Astrocyte (in vitro differentiated cells and primary cell): ENCODE measurements at regions not wholly inside any gene's neighbourhood (a gene's known extent, or its start where the extent isn't known, plus 50 kb on each side); places are given as distances from the start of the nearest gene placed in this dataset.

Source experiments
- EZH2 ChIP-seq: IDR thresholded peaks from 2 replicates; pipeline ENCODE4 v1.6.1; 2012; ENCODE audit warnings: mild to moderate bottlenecking, low read length, inconsistent platforms; ENCODE audit not compliant: insufficient read depth
- TF ChIP-seq, protein P1 (sequence below): IDR thresholded peaks from 2 replicates; pipeline ENCODE4 v1.5.1; 2011; ENCODE audit warnings: low read depth, mild to moderate bottlenecking, inconsistent platforms, low read length, moderate library complexity; ENCODE audit not compliant: insufficient read depth

DNA sequence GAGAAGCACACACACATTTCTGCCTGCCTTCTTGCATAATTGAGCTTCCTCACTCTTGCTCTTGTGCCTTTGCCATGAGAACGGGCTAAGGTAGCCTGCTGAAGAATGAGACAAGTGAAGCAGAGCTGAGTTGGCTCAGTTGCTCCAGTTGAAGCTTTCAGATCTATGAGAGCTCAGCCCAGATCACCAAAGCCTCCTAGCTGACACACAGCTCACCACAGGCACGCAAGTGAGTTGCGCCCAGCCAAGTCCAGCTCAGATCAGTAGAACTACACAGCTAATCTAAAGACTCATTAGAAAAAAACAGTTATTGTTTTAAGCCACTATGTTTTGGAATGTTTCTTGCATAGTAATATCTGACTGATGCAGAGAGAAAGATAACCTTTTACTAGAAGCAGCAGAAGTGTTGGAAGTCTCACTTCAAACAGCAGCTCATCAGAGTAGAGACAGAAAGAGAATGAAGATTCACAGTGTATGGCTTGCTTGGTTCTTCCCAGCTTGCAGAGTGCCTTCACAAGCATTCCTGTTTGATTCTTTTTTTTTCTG is 362.4 kb downstream of the MID1IP1 start:
- TF ChIP-seq, protein P1, sequence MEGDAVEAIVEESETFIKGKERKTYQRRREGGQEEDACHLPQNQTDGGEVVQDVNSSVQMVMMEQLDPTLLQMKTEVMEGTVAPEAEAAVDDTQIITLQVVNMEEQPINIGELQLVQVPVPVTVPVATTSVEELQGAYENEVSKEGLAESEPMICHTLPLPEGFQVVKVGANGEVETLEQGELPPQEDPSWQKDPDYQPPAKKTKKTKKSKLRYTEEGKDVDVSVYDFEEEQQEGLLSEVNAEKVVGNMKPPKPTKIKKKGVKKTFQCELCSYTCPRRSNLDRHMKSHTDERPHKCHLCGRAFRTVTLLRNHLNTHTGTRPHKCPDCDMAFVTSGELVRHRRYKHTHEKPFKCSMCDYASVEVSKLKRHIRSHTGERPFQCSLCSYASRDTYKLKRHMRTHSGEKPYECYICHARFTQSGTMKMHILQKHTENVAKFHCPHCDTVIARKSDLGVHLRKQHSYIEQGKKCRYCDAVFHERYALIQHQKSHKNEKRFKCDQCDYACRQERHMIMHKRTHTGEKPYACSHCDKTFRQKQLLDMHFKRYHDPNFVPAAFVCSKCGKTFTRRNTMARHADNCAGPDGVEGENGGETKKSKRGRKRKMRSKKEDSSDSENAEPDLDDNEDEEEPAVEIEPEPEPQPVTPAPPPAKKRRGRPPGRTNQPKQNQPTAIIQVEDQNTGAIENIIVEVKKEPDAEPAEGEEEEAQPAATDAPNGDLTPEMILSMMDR, result no peak
- no peak for TF ChIP-seq EZH2
